Endometrium (tissue), 2 donors: ENCODE measurements at regions not wholly inside any gene's neighbourhood (a gene's known extent, or its start where the extent isn't known, plus 50 kb on each side); places are given as distances from the start of the nearest gene placed in this dataset.
"Not testable (repeated sequence)": the region's sequence is repeated elsewhere in the genome, so short reads cannot be mapped to it uniquely, and the experiment has no call there.

ENCODE experiments used
- FAIRE-seq: peaks from 2 replicates; lab custom pipeline; 2012; peaks lifted over from hg19 to GRCh38; lab: Jason Lieb, UNC
- donor health status: control.
- donor health status: control.

DNA sequence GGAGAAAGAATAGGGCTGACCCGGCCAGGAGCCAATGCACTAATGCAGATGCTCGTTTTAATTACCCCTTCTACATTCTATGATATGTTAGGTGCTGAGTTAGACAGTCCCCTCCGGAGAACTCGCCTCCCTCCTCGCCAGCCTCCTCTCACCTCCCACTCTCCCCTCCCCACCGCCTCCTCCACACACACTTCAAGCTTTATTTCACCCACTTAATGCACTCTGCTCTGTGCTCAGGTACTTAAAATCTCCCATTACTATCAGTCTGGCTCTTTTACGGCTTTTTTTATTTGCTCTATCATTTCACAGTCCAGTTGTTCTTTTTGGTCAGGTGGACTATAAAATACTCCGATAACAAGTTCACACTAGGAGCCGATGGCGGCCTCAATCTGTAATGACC lies 231.6 kb downstream of the TEX36 start:
- no peak for FAIRE-seq

DNA sequence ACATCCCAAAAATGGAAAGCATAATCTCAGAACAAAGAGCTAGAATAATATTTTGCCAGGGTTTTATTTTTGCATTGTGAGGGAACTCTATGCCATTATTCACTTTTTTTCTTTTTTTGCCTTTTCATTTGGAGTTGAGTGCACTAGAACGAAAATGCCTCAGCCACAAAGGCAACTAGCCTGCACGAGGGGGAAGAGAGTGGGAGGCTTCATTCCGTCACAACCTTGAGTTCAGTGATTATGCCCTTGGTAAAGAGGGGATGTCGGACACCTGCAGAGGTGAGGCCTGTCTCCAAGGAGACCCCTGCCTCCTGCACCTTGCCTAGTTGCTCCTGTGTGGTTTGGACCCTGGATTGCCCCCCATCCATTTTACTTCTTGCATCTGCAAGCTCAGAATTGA lies 232.7 kb downstream of the TEX36 start:
- FAIRE-seq, result no peak

DNA sequence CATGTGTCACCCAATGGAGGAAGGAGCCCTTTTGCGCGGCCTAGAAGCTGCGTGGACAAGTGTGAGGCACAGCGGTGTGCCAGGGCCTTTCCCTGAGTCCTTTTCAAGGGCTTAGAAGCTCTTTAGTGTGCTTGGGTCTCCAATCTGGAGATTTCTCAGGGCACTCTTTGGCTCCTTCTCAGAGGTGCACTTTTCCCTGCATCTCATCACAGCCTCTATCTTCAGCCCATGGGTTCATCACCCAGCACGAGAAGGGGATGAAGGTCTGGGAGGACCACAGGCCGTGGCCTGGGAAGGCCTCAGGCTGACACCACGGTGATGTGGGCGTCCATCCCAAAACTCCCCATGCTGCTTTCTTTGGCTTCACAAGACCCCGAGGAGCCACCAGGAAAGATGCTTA lies 233.4 kb downstream of the TEX36 start:
- no peak for FAIRE-seq

DNA sequence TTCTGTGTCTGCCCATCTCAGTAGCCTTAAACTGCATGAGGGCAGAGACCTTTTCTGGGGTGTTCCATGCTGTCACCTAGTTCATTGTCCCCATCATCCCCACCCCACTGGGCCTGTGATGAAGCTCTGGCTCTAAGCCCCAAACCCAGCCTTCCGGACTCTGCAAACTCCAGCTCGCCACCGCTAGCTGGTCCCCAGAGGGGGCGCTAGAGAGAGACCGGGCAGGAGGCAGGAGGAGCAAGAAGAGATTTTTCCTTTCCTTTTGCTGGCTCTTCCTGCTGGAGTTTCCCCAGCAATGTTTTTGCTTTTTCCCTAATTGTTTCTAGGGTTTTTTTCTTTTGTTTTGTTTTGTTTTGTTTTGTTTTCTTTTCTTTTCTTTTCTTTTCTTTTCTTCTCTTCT lies 234.4 kb downstream of the TEX36 start:
- FAIRE-seq, result peak; percentile 8

DNA sequence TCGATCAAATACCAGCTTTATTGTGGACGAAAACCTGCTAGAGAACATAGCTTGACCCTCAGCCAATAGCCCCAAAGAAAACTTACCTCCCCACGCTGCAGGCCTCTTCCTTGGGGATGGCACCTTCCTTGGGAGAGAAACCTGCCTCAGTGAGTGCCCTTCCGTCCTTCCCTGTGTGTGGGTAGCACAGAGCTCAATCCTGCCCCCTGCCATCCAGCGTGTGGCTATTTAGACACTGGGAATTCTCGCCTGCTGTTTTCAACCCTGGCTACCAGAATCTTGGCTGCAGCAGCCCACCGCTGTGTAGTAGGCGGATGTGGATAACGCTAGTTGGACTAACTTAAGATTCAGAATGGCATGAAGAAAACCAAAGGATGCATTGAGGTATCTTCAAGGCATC lies 238.2 kb downstream of the TEX36 start:
- no peak for FAIRE-seq

DNA sequence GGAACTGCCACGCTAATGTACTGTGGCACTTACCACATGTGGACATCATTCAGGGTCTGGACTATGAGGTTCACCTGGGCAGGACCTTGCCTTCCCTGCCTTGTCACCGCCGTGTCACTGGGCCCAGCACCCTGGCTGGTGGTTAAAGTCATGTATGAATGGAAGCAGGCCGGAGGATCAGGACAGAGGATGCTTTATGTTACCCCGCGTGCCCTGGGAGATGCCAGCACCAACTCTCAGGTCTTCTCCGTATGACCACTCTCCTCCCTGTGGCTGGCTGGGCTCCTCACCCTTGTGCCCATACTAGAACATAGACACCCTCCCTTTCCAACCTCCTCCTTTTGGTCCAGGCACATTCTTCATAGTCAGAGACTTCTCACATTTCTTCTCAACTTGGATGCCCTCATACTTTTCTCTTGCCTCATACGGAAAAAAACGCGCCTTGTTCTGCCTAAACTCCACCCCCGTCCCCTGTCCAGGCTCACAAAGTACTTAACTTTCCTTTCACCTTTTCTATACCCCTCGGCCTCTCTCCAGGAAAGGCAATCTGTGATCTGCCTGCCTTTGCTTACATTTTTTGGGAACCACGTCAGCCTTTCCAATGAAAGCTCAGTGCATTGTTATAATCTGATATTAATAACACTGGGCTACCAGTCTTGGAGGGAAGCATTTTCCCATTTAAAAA lies 240.0 kb downstream of the TEX36 start:
- FAIRE-seq, result no peak

DNA sequence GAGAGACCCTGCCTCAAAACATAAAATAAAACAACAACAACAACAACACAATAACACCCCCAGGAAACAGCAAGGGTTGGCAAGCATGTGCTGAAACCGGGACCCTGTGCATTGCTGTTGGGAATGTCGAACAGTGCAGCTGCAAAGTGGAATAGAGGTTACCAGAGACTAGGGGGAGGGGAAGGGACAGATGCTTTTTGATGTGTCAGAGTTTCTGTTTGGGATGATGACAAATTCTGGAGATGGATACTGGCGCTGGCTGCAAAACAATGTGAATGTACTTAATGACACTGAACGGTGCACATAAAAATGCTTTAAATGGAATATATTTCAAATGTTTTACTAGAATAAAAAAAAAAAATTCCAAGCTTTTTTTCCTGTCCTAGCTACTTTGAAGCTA lies 241.8 kb downstream of the TEX36 start:
- no peak for FAIRE-seq

DNA sequence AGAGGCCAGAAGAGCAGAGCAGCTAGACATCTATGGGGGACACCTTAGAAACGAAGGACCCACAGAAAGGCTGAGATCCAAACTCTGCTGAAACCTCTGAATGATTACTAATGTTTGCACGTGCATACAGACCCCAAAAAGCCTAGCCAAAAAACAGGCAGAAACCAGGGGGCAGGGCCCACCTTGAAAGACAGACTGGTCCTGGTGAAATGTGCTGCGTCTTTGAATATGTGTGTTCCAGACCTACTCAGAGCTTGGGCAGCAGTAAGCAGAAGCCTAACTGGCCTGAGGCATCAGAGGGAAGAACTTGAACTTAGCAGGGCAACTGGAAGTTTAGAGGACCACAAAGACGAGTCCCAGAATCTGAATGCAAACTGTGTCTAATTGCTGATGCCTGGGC lies 251.8 kb downstream of the TEX36 start:
- FAIRE-seq, result no peak

DNA sequence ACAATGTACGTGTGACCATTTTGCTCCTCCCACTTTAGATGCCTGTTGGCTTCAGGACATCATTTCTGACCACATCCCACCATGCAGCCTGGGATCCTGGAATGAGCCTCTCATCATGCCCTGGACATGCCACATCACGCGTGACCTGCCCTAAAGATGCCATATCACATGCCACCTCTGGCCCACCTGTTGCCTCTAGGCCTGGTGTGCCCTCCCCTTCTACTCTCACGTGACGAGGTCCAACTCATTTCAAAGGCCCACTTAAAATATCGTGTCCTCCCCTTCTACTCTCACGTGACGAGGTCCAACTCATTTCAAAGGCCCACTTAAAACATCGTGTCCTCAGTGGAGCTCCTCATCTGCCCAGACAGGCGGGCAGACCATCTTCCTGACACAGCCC lies 254.9 kb downstream of the TEX36 start:
- FAIRE-seq, result no peak

DNA sequence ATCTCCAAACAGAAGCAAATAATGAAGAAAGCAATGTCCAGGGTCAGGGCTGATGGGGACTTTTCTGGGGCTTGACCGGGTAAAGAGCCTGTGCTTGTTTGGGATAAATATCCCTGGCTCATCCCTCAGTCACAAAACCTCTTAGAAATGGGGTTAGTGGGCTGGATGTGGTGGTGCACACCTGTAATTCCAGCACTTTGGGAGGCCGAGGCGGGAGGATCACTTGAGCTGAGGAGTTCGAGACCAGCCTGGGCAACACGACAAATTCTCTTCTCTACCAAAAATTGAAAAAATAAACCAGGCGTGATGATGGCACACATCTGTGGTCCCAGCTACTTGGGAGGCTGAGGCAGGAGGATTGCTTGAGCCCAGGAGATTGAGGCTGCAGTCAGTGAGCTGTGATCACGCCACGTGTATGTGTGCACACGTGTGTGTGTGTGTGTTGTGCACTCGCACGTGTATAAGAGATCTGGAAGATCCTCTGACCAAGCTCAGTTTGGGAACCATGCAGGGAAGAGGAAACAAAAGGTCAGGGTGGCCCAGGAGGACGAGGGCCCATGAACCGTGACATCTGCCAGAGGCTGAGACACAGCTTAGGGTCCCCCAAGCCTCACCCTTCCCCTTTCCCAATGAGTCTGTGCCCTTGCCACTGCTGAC lies 258.6 kb downstream of the TEX36 start:
- no peak for FAIRE-seq

DNA sequence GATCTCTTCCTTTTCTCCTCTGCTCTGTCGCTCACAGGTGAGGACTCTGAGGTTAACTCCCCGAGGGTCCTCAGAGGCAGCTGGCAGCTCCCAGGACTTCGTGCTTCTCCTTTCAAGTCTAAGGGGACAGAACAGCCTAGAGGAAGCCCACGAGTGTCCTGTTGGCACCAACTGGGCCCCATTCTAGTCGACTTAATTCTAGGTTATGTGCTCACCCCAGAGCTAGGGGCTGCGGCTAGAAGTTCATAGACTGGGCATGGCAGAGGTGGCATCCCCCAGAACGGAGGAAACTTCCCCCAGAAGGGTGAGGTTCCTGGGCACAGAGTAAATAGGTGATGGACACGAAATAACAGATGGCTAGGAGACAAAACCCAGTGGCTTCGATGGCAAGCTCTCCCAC lies 259.4 kb downstream of the TEX36 start:
- FAIRE-seq, result no peak

DNA sequence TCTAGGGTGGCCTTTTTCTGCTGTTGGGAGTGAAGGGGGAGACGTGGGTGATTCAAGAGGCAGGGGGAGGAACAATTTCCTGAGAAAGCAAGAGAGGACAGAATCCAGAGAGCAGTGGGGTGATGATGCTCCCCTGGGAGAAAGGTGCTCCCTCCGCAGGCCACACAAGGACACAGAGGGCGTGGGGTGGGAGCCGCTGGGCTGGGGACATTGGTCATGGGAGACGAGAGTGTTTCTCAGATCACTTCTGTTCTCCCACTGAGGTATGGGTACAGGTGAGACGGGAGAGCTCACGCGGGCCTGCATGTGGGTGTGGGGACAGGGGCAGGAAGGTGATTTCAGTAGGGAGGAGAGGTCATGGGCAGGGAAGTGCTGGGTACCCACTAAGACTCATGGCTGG lies 259.5 kb upstream of the CTBP2 start:
- FAIRE-seq, result no peak

DNA sequence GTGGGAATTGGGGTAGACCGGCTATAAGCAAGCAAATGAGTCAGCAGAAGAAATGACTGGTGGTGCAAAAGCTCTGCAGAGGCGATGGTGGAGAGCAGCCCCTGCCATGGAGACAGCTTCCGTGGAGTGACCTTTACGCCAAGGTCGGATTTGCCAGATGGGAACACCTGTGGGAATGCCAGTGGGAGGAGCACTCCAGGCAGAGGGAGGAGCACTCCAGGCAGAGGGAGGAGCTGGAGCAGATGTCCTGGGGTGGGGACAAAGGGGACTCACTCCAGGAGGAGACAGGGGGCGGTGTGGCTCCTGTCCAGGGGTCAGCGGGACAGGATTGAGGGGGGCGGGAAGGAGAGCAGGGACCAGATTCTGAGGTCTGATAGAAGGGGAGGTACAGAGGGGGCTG lies 258.8 kb upstream of the CTBP2 start:
- no peak for FAIRE-seq

DNA sequence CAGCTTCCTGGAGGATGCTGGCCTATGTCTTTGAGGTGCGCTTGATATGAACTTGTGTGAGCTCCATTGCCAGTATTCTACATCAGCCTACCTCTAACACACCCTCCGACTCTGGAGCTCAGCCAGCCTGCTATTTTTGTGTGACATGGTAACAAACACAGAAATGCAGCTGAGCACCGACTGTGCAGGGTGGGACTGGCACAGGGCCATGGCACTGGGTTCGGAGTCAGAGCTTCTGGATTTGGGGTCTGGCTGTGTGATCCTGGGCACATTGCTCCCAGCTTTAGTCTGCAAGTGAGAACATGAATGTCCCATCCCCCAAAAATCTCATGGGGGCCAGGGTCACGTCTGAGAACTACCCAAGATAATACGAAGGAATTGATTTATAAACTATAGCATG lies 257.2 kb upstream of the CTBP2 start:
- FAIRE-seq, result no peak

DNA sequence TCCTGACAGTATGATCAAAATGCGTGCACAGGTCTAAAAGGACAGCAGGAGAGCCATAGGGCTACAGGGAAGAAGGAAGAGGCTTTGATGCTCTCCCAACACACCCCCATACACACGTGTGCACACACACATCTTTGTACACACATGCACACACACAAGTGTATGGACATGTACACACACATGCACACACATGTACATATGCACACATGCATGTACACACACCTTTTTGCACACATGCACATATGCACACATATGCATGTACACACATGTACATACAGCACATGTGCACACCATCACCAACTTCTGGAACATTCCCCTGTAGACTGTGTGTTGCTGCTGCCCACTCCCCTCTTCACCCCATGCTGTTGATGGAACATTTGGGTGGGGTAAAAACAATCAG lies 255.6 kb upstream of the CTBP2 start:
- no peak for FAIRE-seq

DNA sequence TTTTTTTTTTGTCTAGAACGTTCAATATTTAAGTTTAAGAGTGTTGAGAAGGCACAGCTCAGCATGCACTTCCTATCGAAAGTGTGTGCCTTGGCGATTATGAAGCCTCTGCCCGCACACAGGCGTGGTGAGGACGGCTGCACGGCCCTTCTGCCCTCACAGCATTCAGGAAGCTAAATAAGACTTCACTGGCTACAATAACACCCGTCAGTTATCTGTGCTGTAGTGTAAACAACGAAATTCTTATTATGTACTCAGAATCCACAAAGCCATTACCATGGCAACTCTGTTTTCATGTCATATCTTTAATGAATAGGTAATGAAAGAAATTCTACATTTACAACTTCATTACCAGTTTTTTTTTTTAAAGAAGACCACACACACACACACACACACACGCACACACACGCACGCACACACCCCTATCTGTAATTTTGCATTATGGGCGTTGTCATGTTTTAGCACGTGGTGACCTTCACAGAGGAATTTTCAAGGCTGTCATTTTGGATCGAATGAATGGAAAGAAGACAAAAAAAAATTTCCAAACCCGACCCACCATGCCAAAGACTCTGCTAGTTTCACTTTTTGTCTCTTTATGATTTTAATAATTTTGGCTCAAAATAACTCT lies 254.8 kb upstream of the CTBP2 start:
- no peak for FAIRE-seq

DNA sequence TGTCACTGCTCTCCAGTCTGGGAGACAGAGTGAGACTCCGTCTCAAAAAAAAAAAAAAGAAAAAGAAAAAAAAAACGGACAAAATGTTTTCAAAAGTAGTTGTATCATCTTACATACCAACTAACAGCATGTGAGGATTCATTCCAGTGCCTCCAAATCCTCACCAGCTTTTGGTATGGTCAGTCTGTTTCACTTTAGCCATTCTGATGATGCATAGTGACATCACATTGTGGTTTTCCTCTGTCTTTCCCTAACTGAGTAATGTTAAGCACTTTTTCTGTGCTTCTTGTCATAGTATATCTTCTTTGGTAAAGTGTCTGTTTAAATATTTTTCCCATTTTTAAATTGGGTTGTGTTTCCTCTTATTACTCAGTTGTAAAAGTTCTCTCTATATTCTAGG lies 251.4 kb upstream of the CTBP2 start:
- no peak for FAIRE-seq

DNA sequence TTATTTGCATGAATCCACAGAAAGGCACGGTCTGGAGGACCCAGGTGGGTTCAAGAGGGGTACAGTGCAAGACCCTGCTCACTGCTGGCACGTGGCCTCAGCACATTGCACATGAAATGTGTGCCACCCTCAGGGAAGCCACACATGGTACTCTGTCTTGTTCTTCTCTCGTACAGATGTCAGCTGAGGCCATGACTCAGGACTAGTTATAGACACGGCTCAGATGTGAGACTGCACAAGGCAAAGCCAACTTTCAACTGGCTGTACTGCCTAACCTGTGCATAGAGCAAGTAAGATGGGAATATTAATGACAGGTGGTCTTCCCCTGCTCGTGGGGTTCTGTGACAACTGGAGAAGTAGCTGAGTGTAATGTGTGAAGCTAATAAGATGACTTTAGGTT lies 249.4 kb upstream of the CTBP2 start:
- no peak for FAIRE-seq

DNA sequence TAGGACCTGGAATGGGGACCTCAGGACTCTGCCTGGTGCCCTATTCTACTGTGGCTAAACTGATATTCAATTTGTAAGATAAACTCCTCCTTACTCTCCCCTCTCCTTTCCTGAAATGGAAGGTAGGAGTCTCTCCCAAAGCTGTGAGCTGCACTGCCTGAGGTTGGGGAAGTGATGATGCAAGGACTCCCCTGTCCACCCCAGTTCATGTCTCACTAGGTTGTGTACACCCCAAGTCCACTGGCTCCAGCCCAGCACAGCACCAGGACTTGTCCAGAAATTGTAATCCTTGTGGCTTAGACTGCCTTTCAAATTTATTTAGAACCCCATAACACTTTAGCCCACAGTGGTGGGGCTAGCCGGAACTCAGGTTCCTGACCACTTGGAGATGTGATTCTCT lies 247.2 kb upstream of the CTBP2 start:
- FAIRE-seq, result no peak

DNA sequence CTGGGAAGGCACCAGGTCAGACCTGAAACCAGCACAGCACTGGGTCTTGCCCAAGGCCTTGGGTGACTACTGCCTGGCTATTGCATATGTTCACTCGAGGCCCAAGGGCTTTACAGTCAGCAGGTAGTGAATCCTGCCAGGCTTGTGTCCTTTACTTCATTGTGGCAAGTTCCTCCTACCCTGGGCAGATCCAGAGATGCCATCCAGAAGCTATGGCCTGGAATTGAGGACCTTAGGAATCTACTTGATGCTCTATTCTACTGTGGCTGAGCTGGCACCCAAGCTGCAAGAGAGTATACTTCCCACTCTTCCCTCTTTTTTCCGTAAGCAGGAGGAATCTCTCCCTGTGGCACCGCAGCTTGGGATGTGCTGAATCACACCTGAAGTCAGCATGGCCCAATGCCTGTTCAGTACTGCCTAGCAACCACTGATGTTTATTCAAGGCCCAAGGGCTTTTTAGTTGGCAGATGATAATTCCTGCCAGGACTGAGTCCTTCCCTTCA lies 246.7 kb upstream of the CTBP2 start:
- FAIRE-seq, result no peak

DNA sequence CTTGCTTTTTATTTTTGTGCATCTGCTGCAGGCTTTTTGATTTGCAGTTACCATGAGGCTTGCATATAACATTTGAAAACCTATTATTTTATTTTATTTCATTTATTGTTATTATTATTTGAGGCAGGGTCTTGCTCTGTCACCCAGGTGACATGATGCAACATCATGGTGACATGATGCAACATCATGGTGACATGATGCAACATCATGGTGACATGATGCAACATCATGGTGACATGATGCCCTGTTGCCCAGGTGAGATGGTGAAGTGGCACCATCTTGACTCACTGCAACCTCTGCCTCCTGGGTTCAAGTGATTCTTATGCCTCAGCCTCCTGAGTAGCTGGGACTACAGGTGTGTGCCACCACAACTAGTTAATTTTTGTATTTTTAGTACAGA lies 244.5 kb upstream of the CTBP2 start:
- not testable (repeated sequence) for FAIRE-seq

DNA sequence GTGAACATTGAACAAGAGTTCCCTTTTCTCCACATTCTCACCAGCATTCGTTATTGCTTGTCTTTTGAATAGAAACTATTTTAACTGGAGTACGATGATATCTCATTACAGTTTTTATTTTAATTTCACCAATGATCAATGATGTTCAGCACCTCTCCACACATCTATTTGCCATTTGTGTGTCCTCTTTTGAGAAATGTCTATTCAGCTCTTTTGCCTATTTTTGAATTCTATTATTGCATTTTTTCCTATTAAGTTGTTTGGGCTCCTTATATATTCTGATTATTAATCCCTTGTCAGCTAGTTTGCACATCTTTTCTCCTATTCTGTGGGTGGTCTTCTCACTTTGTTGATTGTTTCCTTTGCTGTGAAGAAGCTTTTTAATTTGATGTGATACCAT lies 241.1 kb upstream of the CTBP2 start:
- FAIRE-seq, result no peak

DNA sequence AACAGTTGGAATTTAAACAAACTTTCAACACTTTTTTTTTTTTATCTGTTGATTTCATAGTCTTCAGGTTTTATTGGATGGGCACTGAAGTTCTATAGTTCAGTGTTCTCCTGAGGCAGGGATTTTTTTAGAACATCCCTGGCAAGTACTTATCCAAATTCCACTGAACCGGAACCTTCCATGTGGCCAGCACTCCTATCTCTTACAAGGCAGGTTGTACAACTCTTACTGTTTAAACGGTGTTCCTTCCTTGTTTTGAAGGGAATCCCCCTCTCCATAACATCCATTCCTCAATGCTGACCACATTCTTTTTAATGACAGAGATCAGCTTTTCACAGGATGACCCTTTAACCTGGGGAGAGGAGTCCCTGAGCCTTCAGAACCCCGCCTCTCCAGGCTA lies 238.9 kb upstream of the CTBP2 start:
- FAIRE-seq, result no peak

DNA sequence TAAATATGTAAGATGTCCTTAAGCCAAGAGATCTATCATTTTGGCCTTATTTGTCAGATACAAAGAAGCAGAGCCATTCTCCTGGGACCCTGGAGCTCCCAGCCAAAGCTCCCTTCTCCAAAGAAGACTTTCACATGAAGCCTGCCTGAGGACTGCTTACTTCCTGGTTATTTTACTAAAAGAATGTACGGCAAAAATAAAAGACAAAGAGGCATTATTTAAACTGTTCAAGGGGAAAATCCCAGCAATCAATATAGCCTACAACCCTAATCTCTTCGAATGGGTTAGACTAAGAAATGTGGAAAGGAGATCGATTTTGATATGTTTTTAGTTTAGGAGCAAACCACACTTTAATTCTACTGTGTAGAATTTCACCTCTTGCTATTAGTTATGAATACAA lies 237.9 kb upstream of the CTBP2 start:
- no peak for FAIRE-seq
